ENCODE measurements at regions not wholly inside any gene's neighbourhood (a gene's known extent, or its start where the extent isn't known, plus 50 kb on each side); places are given as distances from the start of the nearest gene placed in this dataset.

GRCh38 chr16:75919664-75920063, 193.4 kb upstream of the CPHXL start:
- no peak for DNase-seq (ENCODE audit: low read depth, low spot score)
- H3K27ac ChIP-seq, result no peak overlapping the region

- no peak overlapping the region for H3K27ac ChIP-seq
- no peak for DNase-seq (ENCODE audit: low read depth, low spot score)
Observed at GRCh38 chr16:75921281-75921680, 195.0 kb upstream of the CPHXL start.

- H3K27ac ChIP-seq, result no peak overlapping the region
- no peak for DNase-seq (ENCODE audit: low read depth, low spot score)
Observed at GRCh38 chr16:75922250-75922649, 196.0 kb upstream of the CPHXL start.

- DNase-seq (ENCODE audit: low read depth, low spot score), result no peak
- H3K27ac ChIP-seq, result no peak overlapping the region
Observed at GRCh38 chr16:75924397-75924796, 198.1 kb upstream of the CPHXL start.

- H3K27ac ChIP-seq, result no peak overlapping the region
- DNase-seq (ENCODE audit: low read depth, low spot score), result no peak
Observed at GRCh38 chr16:75927810-75928209, 201.5 kb upstream of the CPHXL start.

GRCh38 chr16:75928295-75928694, 202.0 kb upstream of the CPHXL start:
- no peak overlapping the region for H3K27ac ChIP-seq
- no peak for DNase-seq (ENCODE audit: low read depth, low spot score)

GRCh38 chr16:75929046-75929445, 202.8 kb upstream of the CPHXL start:
- no peak overlapping the region for H3K27ac ChIP-seq
- DNase-seq (ENCODE audit: low read depth, low spot score), result no peak

- peak overlapping the region; percentile 8 for H3K27ac ChIP-seq
- DNase-seq (ENCODE audit: low read depth, low spot score), result peak; percentile 40
Observed at GRCh38 chr16:75931043-75931442, 204.8 kb upstream of the CPHXL start.

- no peak for DNase-seq (ENCODE audit: low read depth, low spot score)
- H3K27ac ChIP-seq, result no peak overlapping the region
Observed at GRCh38 chr16:75931970-75932369, 205.7 kb upstream of the CPHXL start.

GRCh38 chr16:75938818-75939217, 212.5 kb upstream of the CPHXL start:
- H3K27ac ChIP-seq, result peak overlapping the region; percentile 57

GRCh38 chr16:75942351-75942750, 216.1 kb upstream of the CPHXL start:
- no peak for DNase-seq (ENCODE audit: low read depth, low spot score)
- H3K27ac ChIP-seq, result no peak overlapping the region

More at GRCh38 chr16:75938818-75939217, 212.5 kb upstream of the CPHXL start:
- DNase-seq (ENCODE audit: low read depth, low spot score), result peak; percentile 48

- no peak for DNase-seq (ENCODE audit: low read depth, low spot score)
- no peak overlapping the region for H3K27ac ChIP-seq
Observed at GRCh38 chr16:75942936-75943335, 216.6 kb upstream of the CPHXL start.

- H3K27ac ChIP-seq, result no peak overlapping the region
- DNase-seq (ENCODE audit: low read depth, low spot score), result no peak
Observed at GRCh38 chr16:75943705-75944514, 217.6 kb upstream of the CPHXL start.

- no peak for DNase-seq (ENCODE audit: low read depth, low spot score)
- H3K27ac ChIP-seq, result no peak overlapping the region
Observed at GRCh38 chr16:75945916-75946457, 219.7 kb upstream of the CPHXL start.

- DNase-seq (ENCODE audit: low read depth, low spot score), result no peak
- H3K27ac ChIP-seq, result no peak overlapping the region
Observed at GRCh38 chr16:75947626-75948239, 221.4 kb upstream of the CPHXL start.

GRCh38 chr16:75948441-75948840, 222.2 kb upstream of the CPHXL start:
- no peak overlapping the region for H3K27ac ChIP-seq
- no peak for DNase-seq (ENCODE audit: low read depth, low spot score)

GRCh38 chr16:75948886-75949285, 222.6 kb upstream of the CPHXL start:
- no peak for DNase-seq (ENCODE audit: low read depth, low spot score)
- H3K27ac ChIP-seq, result no peak overlapping the region

- no peak for DNase-seq (ENCODE audit: low read depth, low spot score)
Observed at GRCh38 chr16:75952124-75952523, 225.8 kb upstream of the CPHXL start.

GRCh38 chr16:75957870-75958269, 231.6 kb upstream of the CPHXL start:
- DNase-seq (ENCODE audit: low read depth, low spot score), result no peak
- H3K27ac ChIP-seq, result no peak overlapping the region

More at GRCh38 chr16:75952124-75952523, 225.8 kb upstream of the CPHXL start:
- H3K27ac ChIP-seq, result no peak overlapping the region

GRCh38 chr16:75965504-75966374, 239.4 kb upstream of the CPHXL start:
- no peak for DNase-seq (ENCODE audit: low read depth, low spot score)
- peak overlapping the region; percentile 62 for H3K27ac ChIP-seq
